ENCODE measurements at regions not wholly inside any gene's neighbourhood (a gene's known extent, or its start where the extent isn't known, plus 50 kb on each side); places are given as distances from the start of the nearest gene placed in this dataset.

- TF ChIP-seq, protein P1, sequence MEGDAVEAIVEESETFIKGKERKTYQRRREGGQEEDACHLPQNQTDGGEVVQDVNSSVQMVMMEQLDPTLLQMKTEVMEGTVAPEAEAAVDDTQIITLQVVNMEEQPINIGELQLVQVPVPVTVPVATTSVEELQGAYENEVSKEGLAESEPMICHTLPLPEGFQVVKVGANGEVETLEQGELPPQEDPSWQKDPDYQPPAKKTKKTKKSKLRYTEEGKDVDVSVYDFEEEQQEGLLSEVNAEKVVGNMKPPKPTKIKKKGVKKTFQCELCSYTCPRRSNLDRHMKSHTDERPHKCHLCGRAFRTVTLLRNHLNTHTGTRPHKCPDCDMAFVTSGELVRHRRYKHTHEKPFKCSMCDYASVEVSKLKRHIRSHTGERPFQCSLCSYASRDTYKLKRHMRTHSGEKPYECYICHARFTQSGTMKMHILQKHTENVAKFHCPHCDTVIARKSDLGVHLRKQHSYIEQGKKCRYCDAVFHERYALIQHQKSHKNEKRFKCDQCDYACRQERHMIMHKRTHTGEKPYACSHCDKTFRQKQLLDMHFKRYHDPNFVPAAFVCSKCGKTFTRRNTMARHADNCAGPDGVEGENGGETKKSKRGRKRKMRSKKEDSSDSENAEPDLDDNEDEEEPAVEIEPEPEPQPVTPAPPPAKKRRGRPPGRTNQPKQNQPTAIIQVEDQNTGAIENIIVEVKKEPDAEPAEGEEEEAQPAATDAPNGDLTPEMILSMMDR (conservative IDR thresholded peaks at IDR 0.05 in 1 of 2, IDR thresholded peaks at IDR 0.05 in 1 of 2; ENCODE audit: extremely low read depth in 1 of 2, insufficient read depth in 1 of 2, low read depth in 1 of 2, low read length in 2 of 2), result no peak
- TF ChIP-seq EZH2 (IDR thresholded peaks at IDR 0.05; ENCODE audit: borderline replicate concordance, low read length), result no peak
These were observed 497.3 kb upstream of the PITX2 start for GRCh38 chr4:111120191-111120590.

All from mammary epithelial cell (primary cell).